Muscle layer of colon (tissue), 2 donors: ENCODE measurements at regions not wholly inside any gene's neighbourhood (a gene's known extent, or its start where the extent isn't known, plus 50 kb on each side); places are given as distances from the start of the nearest gene placed in this dataset.

Experiments
- H3K27ac ChIP-seq: one replicate; pipeline ENCODE4 v1.7.0; 2013; ENCODE audit warnings: low read depth, mild to moderate bottlenecking, low read length, moderate library complexity
- H3K27me3 ChIP-seq, 2 donors: one replicate each; pipeline ENCODE4 v1.7.0; 2013; ENCODE audit warnings: low read length in 2 of 2, mild to moderate bottlenecking in 2 of 2; ENCODE audit not compliant: insufficient read depth in 2 of 2, control insufficient read depth in 1 of 2
- H3K36me3 ChIP-seq: one replicate; pipeline ENCODE4 v1.7.0; 2013; ENCODE audit warnings: mild to moderate bottlenecking, low read length; ENCODE audit not compliant: insufficient read depth
- H3K4me1 ChIP-seq: one replicate; pipeline ENCODE4 v1.7.0; 2013; ENCODE audit warnings: mild to moderate bottlenecking, low read length; ENCODE audit not compliant: insufficient read depth
- H3K4me3 ChIP-seq, 2 donors: one replicate each; pipeline ENCODE4 v1.7.0; 2013; ENCODE audit warnings: low read length in 2 of 2, low read depth in 1 of 2, mild to moderate bottlenecking in 1 of 2, moderate library complexity in 1 of 2
- H3K9ac ChIP-seq: one replicate; pipeline ENCODE4 v1.7.0; 2013; ENCODE audit warnings: low read length
- H3K9me3 ChIP-seq: one replicate; pipeline ENCODE4 v1.7.0; 2013; ENCODE audit warnings: mild to moderate bottlenecking, low read length
- donor health status: abdominal sarcoma.
- donor health status: Adenocarcinoma of cecum.

DNA sequence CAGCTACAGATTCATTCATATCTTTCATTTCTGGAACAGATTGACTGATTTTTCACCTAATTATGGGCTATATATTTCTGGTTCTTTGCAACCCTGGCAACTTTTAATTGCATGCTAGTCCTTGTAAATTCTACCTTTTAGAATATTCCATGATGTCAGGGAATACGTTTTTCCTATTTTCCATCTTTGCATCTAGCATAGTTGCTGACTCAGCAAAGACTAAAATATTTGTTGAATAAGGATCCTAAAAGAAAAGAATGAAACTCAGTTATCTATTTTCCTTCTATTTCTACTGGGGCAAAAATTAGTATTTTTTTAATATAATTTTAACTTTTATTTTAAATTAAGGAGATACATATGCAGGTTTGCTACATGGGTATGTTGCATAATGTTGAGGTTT is 438.3 kb downstream of the GXYLT1 start:
- Histone ChIP-seq H3K27me3 (no peaks in the 10 kb centered on the region), H3K4me1 (no peaks in the 10 kb centered on the region), H3K9ac (no peak overlapping the region), H3K9me3 (no peaks in the 10 kb centered on the region), H3K4me3 (no peak overlapping the region), H3K27ac (no peak overlapping the region), H3K36me3 (no peaks in the 10 kb centered on the region)

DNA sequence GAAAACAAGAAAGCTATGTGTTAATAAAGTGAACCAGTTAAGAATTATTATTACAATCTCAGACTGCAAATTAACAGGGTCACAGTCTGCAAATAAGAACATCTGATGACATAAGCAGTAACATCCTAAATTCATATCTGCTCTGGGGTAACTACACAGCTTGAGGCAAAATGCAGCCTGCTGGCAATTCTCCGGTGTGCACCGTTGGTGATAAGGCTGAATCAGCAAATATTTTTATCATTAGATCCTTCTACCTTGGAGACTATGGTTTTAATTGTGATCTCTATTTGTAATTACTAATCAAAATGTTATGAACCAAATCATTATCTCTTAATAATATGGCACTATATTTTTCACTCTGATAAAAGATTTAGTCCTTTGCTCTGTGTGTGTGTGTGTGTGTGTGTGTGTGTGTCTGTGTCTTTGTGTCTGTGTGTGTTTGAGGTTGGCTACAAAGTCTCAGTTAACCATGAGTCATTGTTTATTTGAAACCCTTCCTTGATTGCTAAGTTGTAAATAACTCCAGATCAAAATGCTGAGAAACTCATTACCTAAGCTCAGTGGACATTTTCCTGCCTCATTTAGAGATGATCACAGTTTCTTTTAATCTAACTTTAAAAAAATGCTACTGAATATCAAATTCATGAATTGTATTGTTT is 442.6 kb downstream of the GXYLT1 start:
- Histone ChIP-seq H3K36me3 (no peaks in the 10 kb centered on the region), H3K9me3 (no peaks in the 10 kb centered on the region), H3K4me3 (no peak overlapping the region), H3K9ac (no peak overlapping the region), H3K27ac (no peak overlapping the region), H3K27me3 (no peaks in the 10 kb centered on the region), H3K4me1 (no peaks in the 10 kb centered on the region)

DNA sequence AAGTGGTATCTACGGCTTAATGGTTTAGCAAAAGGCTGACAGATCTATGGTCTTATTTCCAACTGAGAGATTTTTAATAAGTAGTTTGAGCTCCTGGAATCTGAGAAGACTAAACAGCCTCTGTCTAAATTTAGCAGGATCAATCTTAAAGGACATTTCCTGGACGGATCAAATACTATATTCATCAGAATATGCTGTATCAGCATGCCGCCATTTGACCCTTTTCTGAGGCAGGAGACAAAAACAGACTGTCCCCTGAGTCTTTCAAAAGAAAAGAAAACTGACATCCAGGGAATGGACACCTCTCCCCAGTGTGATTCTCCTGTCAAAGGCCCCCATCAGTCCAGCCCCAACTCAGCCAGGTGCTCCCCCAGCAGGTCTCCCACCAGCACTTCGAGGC is 443.7 kb downstream of the GXYLT1 start:
- H3K9ac ChIP-seq, result no peak overlapping the region
- H3K27me3 ChIP-seq, result no peaks in the 10 kb centered on the region
- H3K9me3 ChIP-seq, result no peaks in the 10 kb centered on the region

DNA sequence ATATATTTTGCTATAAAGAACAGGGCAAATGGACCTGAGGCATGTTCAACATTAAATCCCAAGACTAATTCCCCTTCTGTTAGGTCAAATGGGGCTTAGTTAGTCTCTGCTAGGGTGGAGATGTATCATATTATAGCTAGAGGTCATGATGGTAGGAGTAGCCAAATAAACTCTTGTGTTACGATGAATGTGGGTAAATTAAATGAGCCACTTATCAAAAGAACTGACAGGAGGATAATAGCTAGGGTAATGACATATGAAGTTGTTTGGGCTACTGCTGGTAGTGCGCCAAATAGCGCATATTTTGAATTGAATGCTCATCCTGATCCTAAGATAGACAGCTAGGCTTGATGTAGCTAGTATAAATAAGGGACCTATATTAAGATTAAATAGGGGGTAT is 445.0 kb downstream of the GXYLT1 start:
- H3K27me3 ChIP-seq, result no peaks in the 10 kb centered on the region
- no peak overlapping the region for H3K9ac ChIP-seq
- H3K9me3 ChIP-seq, result no peaks in the 10 kb centered on the region
- H3K4me1 ChIP-seq, result no peaks in the 10 kb centered on the region
- H3K27ac ChIP-seq, result no peak overlapping the region
- H3K36me3 ChIP-seq, result no peaks in the 10 kb centered on the region
- H3K4me3 ChIP-seq, result no peak overlapping the region

More for the DNA sequence above, 443.7 kb downstream of the GXYLT1 start:
- Histone ChIP-seq H3K27ac (no peak overlapping the region), H3K36me3 (no peaks in the 10 kb centered on the region), H3K4me3 (no peak overlapping the region), H3K4me1 (no peaks in the 10 kb centered on the region)

DNA sequence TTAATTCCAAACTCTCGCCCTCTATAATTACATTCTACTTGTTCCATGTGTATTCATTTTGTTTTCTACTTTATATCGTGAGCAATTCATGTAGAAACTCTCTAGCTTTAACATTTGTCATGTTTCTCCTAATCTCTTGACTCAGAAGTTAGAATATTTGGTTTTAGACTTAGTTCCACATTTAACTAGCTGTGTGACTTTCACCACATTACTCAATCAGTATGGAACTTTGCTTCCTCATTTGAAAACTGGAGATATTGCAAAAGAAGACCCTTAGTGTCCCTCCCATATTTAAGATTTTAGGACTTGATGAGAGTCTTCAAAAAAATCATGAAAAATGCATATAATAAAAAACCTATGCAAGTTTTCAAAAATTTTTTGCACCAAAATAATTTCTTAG is 447.5 kb downstream of the GXYLT1 start:
- H3K27me3 ChIP-seq, result no peaks in the 10 kb centered on the region
- H3K27ac ChIP-seq, result no peak overlapping the region
- no peaks in the 10 kb centered on the region for H3K4me1 ChIP-seq
- H3K36me3 ChIP-seq, result no peaks in the 10 kb centered on the region
- H3K9ac ChIP-seq, result no peak overlapping the region
- H3K4me3 ChIP-seq, result no peak overlapping the region
- no peaks in the 10 kb centered on the region for H3K9me3 ChIP-seq

DNA sequence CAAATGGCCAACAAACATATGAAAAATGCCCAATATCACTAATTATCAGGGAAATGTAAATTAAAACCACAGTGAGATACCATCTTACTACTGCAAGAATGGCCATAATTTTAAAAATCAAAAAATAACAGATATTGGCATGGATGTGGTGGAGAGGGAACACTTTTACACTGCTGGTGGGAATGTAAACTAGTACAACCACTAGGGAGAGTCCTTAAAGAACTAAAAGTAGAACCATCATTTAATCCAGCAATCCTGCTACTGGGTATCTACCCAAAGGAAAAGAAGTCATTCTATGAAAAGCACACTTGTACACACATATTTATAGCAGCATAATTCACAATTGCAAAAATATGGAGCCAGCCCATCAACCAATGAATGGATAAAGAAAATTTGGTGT is 459.7 kb downstream of the GXYLT1 start:
- Histone ChIP-seq H3K9me3 (no peaks in the 10 kb centered on the region), H3K9ac (no peak overlapping the region), H3K27me3 (no peaks in the 10 kb centered on the region), H3K4me1 (no peaks in the 10 kb centered on the region), H3K27ac (no peak overlapping the region), H3K4me3 (no peak overlapping the region), H3K36me3 (no peaks in the 10 kb centered on the region)

DNA sequence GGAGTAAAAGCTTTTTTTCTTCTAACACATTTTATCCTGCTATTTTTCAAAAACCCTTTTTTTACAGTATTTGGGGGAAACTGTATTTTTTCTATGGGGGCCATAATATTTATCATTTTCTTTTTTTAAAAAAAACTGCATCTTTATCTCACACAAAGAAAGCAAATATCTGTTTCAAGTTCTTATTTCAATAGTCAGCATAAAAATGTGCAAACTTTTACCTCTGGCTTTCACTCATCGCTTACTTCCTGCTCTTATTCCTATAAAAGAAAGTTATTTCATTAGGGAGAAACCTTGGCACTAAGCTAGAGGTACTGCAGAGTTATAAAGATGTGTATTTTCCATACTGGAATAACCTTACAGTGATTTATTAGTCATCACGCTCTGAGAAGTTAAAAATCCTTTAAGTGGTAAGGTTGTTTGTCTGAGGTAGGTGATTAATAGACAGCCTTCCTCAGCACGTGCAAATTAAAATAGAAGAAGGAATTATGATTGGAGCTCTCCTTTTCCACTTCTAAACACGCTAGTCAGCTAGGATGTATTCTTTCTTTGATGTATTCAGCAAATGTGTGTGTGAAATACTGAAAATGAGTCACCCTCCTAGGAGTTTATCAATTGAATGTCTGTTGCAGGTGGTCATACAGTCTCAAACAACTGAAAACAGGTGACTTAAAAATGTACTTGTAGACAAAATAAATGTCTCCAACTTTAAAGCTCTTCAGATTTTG is 461.0 kb downstream of the GXYLT1 start:
- Histone ChIP-seq H3K4me3 (no peak overlapping the region), H3K4me1 (no peaks in the 10 kb centered on the region), H3K36me3 (no peaks in the 10 kb centered on the region), H3K9me3 (no peaks in the 10 kb centered on the region), H3K9ac (no peak overlapping the region), H3K27me3 (no peaks in the 10 kb centered on the region), H3K27ac (no peak overlapping the region)

DNA sequence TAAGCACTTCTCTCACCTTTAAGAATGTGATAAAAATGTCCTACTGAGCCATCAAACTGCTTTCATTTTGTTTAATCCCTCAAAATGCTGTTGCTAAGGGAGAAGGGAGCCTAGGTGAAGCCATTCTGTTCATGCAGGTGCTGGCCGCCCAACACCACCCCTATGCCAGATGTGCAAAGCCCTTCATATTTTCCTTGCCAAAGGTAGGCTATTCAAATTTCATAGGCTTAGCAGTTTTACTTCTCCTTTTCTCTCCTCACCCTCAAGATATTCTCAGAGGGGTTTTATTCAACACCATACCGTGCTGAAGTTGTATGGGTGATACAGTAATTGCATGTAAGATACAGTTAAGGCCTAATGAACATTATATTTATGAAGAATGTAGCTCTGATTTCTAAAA is 461.7 kb downstream of the GXYLT1 start:
- H3K27ac ChIP-seq, result no peak overlapping the region
- no peaks in the 10 kb centered on the region for H3K36me3 ChIP-seq
- no peaks in the 10 kb centered on the region for H3K9me3 ChIP-seq
- no peaks in the 10 kb centered on the region for H3K27me3 ChIP-seq
- no peak overlapping the region for H3K4me3 ChIP-seq
- no peak overlapping the region for H3K9ac ChIP-seq
- H3K4me1 ChIP-seq, result no peaks in the 10 kb centered on the region

DNA sequence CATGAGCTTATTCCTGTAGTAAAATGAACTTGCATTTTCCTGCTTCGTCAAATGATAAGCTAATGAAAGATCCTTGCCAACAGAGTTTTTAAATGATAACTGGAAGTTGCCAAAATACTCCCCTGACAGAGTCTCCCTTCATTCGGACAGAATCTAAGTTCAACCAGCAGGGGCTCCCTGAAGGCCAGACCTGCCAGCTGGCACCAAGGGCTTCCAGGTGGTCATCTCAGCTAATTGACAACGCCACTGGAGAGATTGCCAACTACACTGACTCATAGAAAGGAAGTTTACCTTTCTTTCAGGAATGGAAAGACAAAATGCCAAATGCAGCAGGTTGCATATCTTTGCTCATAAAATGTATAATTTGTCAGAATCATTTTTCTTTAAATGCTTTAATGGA is 462.8 kb downstream of the GXYLT1 start:
- H3K4me3 ChIP-seq, result no peak overlapping the region
- no peaks in the 10 kb centered on the region for H3K9me3 ChIP-seq
- no peaks in the 10 kb centered on the region for H3K4me1 ChIP-seq
- H3K27ac ChIP-seq, result no peak overlapping the region
- no peaks in the 10 kb centered on the region for H3K27me3 ChIP-seq
- H3K36me3 ChIP-seq, result no peaks in the 10 kb centered on the region
- H3K9ac ChIP-seq, result no peak overlapping the region

DNA sequence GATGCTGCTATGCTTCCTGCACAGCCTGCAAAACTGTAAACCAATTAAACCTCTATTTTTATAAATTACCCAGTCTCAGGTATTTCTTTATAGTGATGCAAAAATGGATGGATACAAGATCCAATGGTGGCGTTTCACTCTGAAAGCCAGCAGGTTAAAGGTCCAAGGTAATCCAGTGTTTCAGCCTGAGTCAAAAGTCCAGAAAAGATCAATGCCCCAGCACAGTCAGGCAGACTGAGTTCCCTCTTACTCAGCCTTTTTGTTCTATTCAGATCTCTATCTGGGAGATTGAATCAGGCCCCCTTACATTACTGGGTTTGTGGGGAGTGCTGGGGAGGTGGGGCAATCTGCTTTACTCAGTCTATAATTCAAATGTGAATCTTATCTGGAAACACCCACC is 464.5 kb downstream of the GXYLT1 start:
- Histone ChIP-seq H3K27ac (no peak overlapping the region), H3K4me1 (no peaks in the 10 kb centered on the region), H3K36me3 (no peaks in the 10 kb centered on the region), H3K9me3 (no peaks in the 10 kb centered on the region), H3K27me3 (no peaks in the 10 kb centered on the region), H3K9ac (no peak overlapping the region), H3K4me3 (no peak overlapping the region)

DNA sequence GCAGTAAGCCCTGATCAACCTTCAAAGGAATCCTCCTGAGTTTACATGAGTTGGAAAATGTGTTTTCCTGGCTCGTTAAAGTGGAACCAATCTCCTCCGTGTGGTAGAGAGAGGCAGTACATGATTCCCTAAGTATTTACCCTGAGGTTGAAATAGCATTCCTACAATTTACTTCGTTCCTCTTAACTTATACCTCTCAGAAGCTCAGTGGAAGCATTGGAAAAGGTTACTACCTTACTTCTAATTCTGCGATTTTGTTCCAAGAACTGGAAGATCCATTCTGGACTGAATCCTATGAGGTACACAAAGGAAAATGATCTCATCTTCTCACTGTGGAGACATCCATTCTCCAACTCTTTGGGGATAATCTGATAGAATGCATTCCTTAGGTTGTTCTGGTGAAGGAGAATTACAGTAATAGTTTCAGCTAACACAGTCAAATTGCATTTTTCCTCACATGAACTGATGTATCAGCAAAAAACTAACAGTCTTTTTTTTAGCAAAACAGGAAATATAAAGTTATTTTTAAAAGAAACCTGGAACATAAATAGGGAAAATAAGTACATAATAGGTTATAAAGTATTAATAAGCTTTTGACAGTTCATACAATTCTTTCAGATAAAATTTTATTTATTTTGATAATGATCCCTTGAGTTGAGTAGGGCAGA is 475.6 kb downstream of the PDZRN4 start:
- H3K27ac ChIP-seq, result no peak overlapping the region
- no peaks in the 10 kb centered on the region for H3K9me3 ChIP-seq
- no peaks in the 10 kb centered on the region for H3K36me3 ChIP-seq
- no peak overlapping the region for H3K4me3 ChIP-seq
- H3K4me1 ChIP-seq, result no peaks in the 10 kb centered on the region
- H3K27me3 ChIP-seq, result no peaks in the 10 kb centered on the region
- H3K9ac ChIP-seq, result no peak overlapping the region
